ENCODE measurements at regions not wholly inside any gene's neighbourhood (a gene's known extent, or its start where the extent isn't known, plus 50 kb on each side); places are given as distances from the start of the nearest gene placed in this dataset.

- Histone ChIP-seq H3K79me2 (ENCODE audit: control insufficient read depth, insufficient read depth, low read length) (no peaks in the 10 kb centered on the region), H3K4me2 (replicated peaks; ENCODE audit: low read depth, low read length, poor library complexity, severe bottlenecking) (no peak overlapping the region), H4K20me1 (ENCODE audit: control insufficient read depth, insufficient read depth, low read length, poor library complexity, severe bottlenecking) (no peaks in the 10 kb centered on the region), H3K27ac (ENCODE audit: low read length in 2 of 2) (no peak overlapping the region), H2AFZ (ENCODE audit: insufficient read depth, low read depth, low read length, poor library complexity, severe bottlenecking) (no peak overlapping the region), H3K4me1 (ENCODE audit: control insufficient read depth in 2 of 2, insufficient read depth in 2 of 2, low read length in 2 of 2) (no peaks in the 10 kb centered on the region), H3K9me3 (ENCODE audit: control extremely low read depth in 1 of 3, control insufficient read depth in 2 of 3, insufficient read depth in 1 of 3, low read length in 2 of 3) (peaks cover 0 to 3% (median 1%) of the 10 kb centered on the region in 3 donors), H3K9ac (ENCODE audit: low read length) (no peak overlapping the region), H3K36me3 (replicated peaks in 1 of 2; ENCODE audit: control extremely low read depth in 1 of 2, control insufficient read depth in 1 of 2, extremely low read depth in 1 of 2, insufficient read depth in 2 of 2, low read length in 1 of 2) (no peaks in the 10 kb centered on the region), H3K4me3 (ENCODE audit: control extremely low read depth in 1 of 5, extremely low read depth in 1 of 5, insufficient read depth in 1 of 5, low read depth in 2 of 5, low read length in 4 of 5) (no peak overlapping the region), H3K27me3 (replicated peaks in 1 of 4; ENCODE audit: control extremely low read depth in 1 of 4, control insufficient read depth in 3 of 4, insufficient read depth in 4 of 4, low read length in 3 of 4) (no peaks in the 10 kb centered on the region)
- WGBS (ENCODE audit: insufficient coverage), result 90% methylated on average over 1 of the region's 1 CpG
- Mint-ChIP-seq H3K27me3 (no peaks in the 10 kb centered on the region), H3K27ac (no peak overlapping the region), H3K4me1 (no peaks in the 10 kb centered on the region), H3K4me3 (no peak overlapping the region), H3K9me3 (ENCODE audit: insufficient read depth) (peaks cover 2% of the 10 kb centered on the region)
- ATAC-seq (ENCODE audit: low read depth), result no peak
- DNase-seq, result no peak
- intact Hi-C loops (cut with micrococcal nuclease), result no loop called here
- TF ChIP-seq EZH2 (IDR thresholded peaks at IDR 0.05; ENCODE audit: borderline replicate concordance, insufficient read depth, low read depth, low read length, poor library complexity, severe bottlenecking), result no peak
- TF ChIP-seq, protein P1, sequence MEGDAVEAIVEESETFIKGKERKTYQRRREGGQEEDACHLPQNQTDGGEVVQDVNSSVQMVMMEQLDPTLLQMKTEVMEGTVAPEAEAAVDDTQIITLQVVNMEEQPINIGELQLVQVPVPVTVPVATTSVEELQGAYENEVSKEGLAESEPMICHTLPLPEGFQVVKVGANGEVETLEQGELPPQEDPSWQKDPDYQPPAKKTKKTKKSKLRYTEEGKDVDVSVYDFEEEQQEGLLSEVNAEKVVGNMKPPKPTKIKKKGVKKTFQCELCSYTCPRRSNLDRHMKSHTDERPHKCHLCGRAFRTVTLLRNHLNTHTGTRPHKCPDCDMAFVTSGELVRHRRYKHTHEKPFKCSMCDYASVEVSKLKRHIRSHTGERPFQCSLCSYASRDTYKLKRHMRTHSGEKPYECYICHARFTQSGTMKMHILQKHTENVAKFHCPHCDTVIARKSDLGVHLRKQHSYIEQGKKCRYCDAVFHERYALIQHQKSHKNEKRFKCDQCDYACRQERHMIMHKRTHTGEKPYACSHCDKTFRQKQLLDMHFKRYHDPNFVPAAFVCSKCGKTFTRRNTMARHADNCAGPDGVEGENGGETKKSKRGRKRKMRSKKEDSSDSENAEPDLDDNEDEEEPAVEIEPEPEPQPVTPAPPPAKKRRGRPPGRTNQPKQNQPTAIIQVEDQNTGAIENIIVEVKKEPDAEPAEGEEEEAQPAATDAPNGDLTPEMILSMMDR (IDR thresholded peaks at IDR 0.05), result no peak
- ChIA-PET CTCF (no interaction called here), POLR2A (no interaction called here)
These were observed 192.0 kb downstream of the CXXC4 start for GRCh38 chr4:104302731-104303130.

- TF ChIP-seq EZH2 (IDR thresholded peaks at IDR 0.05; ENCODE audit: borderline replicate concordance, insufficient read depth, low read depth, low read length, poor library complexity, severe bottlenecking), result no peak
- TF ChIP-seq, protein P1 (IDR thresholded peaks at IDR 0.05), result no peak
- Mint-ChIP-seq H3K27me3 (no peaks in the 10 kb centered on the region), H3K4me3 (no peak overlapping the region), H3K9me3 (ENCODE audit: insufficient read depth) (no peaks in the 10 kb centered on the region), H3K4me1 (no peaks in the 10 kb centered on the region), H3K27ac (no peak overlapping the region)
- ATAC-seq (ENCODE audit: low read depth), result no peak
- H3K27ac ChIP-seq (ENCODE audit: low read length in 2 of 2), result no peak overlapping the region
- H3K4me2 ChIP-seq (replicated peaks; ENCODE audit: low read depth, low read length, poor library complexity, severe bottlenecking), result no peak overlapping the region
- no peaks in the 10 kb centered on the region for H4K20me1 ChIP-seq (ENCODE audit: control insufficient read depth, insufficient read depth, low read length, poor library complexity, severe bottlenecking)
- intact Hi-C loops (cut with micrococcal nuclease), result no loop called here
- no peak overlapping the region for H3K4me3 ChIP-seq (ENCODE audit: control extremely low read depth in 1 of 5, extremely low read depth in 1 of 5, insufficient read depth in 1 of 5, low read depth in 2 of 5, low read length in 4 of 5)
- H3K4me1 ChIP-seq (ENCODE audit: control insufficient read depth in 2 of 2, insufficient read depth in 2 of 2, low read length in 2 of 2), result no peaks in the 10 kb centered on the region
- no peak for DNase-seq
- no peaks in the 10 kb centered on the region for H3K9me3 ChIP-seq (ENCODE audit: control extremely low read depth in 1 of 3, control insufficient read depth in 2 of 3, insufficient read depth in 1 of 3, low read length in 2 of 3)
- CTCF ChIA-PET, result no interaction called here
- no peak overlapping the region for H2AFZ ChIP-seq (ENCODE audit: insufficient read depth, low read depth, low read length, poor library complexity, severe bottlenecking)
- no peaks in the 10 kb centered on the region for H3K36me3 ChIP-seq (replicated peaks in 1 of 2; ENCODE audit: control extremely low read depth in 1 of 2, control insufficient read depth in 1 of 2, extremely low read depth in 1 of 2, insufficient read depth in 2 of 2, low read length in 1 of 2)
- POLR2A ChIA-PET, result no interaction called here
- no peaks in the 10 kb centered on the region for H3K79me2 ChIP-seq (ENCODE audit: control insufficient read depth, insufficient read depth, low read length)
- 91% methylated on average over 1 of the region's 2 CpGs for WGBS (ENCODE audit: insufficient coverage)
- no peaks in the 10 kb centered on the region for H3K27me3 ChIP-seq (replicated peaks in 1 of 4; ENCODE audit: control extremely low read depth in 1 of 4, control insufficient read depth in 3 of 4, insufficient read depth in 4 of 4, low read length in 3 of 4)
- no peak overlapping the region for H3K9ac ChIP-seq (ENCODE audit: low read length)
These were observed 199.9 kb downstream of the CXXC4 start for GRCh38 chr4:104294811-104295210.

All from B cell (primary cell).